ENCODE measurements at regions not wholly inside any gene's neighbourhood (a gene's known extent, or its start where the extent isn't known, plus 50 kb on each side); places are given as distances from the start of the nearest gene placed in this dataset.

DNA sequence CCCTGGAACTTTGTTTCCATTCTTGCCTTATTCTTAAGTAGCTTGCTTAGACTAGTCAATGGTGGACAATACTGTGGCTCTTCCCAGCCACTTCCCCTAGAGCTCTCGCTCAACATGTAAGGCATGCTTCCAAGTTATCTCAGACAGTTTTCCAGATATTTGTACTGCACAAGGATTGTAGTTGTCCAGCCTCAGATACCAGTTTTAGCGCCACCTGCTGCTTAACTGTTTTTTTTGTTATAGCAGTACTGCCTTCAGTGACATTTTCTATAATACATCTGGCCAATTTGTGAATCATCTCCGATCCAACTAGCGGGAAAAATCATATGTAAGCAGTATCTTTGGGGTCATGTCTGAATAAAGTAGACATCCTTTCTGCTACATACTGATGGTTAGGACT, 346.7 kb upstream of the ADGRL4 start:
- Mint-ChIP-seq H3K4me3 (no peak overlapping the region), H3K4me1 (ENCODE audit: low read depth) (no peaks in the 10 kb centered on the region), H3K27ac (no peak overlapping the region), H3K9me3 (no peaks in the 10 kb centered on the region), H3K36me3 (ENCODE audit: low read depth) (no peaks in the 10 kb centered on the region), H3K27me3 (no peaks in the 10 kb centered on the region)
- Histone ChIP-seq H3K4me1 (ENCODE audit: insufficient read depth, low read length) (no peaks in the 10 kb centered on the region), H3K36me3 (ENCODE audit: insufficient read depth, low read length) (no peaks in the 10 kb centered on the region), H3K9me3 (ENCODE audit: control insufficient read depth in 1 of 2, insufficient read depth in 1 of 2, low read length in 2 of 2) (no peaks in the 10 kb centered on the region), H3K27ac (ENCODE audit: low read depth in 1 of 2, low read length in 2 of 2) (no peak overlapping the region), H3K4me3 (ENCODE audit: low read length) (no peak overlapping the region), H3K27me3 (ENCODE audit: control insufficient read depth in 1 of 2, insufficient read depth in 2 of 2, low read length in 2 of 2) (no peaks in the 10 kb centered on the region)
- intact Hi-C loops (cut with DNase I, micrococcal nuclease) = no loop called here
- ATAC-seq (ENCODE audit: poor library complexity) (no peak), DNase-seq (peak in 2 of 14 experiments; percentile 0 to 4)
- POLR2A ChIA-PET = no interaction called here
- CTCF ChIA-PET = no interaction called here
- TF ChIP-seq, protein P1, sequence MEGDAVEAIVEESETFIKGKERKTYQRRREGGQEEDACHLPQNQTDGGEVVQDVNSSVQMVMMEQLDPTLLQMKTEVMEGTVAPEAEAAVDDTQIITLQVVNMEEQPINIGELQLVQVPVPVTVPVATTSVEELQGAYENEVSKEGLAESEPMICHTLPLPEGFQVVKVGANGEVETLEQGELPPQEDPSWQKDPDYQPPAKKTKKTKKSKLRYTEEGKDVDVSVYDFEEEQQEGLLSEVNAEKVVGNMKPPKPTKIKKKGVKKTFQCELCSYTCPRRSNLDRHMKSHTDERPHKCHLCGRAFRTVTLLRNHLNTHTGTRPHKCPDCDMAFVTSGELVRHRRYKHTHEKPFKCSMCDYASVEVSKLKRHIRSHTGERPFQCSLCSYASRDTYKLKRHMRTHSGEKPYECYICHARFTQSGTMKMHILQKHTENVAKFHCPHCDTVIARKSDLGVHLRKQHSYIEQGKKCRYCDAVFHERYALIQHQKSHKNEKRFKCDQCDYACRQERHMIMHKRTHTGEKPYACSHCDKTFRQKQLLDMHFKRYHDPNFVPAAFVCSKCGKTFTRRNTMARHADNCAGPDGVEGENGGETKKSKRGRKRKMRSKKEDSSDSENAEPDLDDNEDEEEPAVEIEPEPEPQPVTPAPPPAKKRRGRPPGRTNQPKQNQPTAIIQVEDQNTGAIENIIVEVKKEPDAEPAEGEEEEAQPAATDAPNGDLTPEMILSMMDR (IDR thresholded peaks at IDR 0.05) = no peak

DNA sequence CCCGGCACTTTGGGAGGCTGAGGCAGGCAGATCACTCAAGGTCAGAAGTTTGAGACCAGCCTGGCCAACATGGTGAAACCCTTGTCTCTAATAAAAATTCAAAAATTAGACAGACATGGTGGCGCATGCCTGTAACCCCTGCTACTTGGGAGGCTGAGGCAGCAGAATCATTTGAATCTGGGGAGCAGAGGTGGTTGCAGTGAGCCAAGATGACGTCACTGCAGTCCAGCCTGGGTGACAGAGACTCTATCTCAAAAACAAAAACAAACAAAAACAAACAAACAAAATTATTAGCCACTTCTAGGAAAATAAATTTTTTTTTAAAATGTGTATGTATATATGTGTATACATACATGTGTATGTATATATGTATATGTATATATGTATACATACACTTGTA, 320.3 kb upstream of the ADGRL4 start:
- H3K9me3 Mint-ChIP-seq = no peaks in the 10 kb centered on the region
- POLR2A ChIA-PET = no interaction called here
- Histone ChIP-seq H3K4me3 (ENCODE audit: low read length) (no peak overlapping the region), H3K27me3 (ENCODE audit: control insufficient read depth in 1 of 2, insufficient read depth in 2 of 2, low read length in 2 of 2) (no peaks in the 10 kb centered on the region), H3K27ac (ENCODE audit: low read depth in 1 of 2, low read length in 2 of 2) (no peak overlapping the region), H3K36me3 (ENCODE audit: insufficient read depth, low read length) (no peaks in the 10 kb centered on the region), H3K4me1 (ENCODE audit: insufficient read depth, low read length) (no peaks in the 10 kb centered on the region), H3K9me3 (ENCODE audit: control insufficient read depth in 1 of 2, insufficient read depth in 1 of 2, low read length in 2 of 2) (no peaks in the 10 kb centered on the region)
- H3K27ac Mint-ChIP-seq = no peak overlapping the region
- H3K27me3 Mint-ChIP-seq = no peaks in the 10 kb centered on the region
- ATAC-seq (ENCODE audit: poor library complexity) = no peak
- no peaks in the 10 kb centered on the region for H3K36me3 Mint-ChIP-seq (ENCODE audit: low read depth)
- no peak for DNase-seq
- CTCF ChIA-PET = no interaction called here
- intact Hi-C loops (cut with DNase I, micrococcal nuclease) = no loop called here
- H3K4me1 Mint-ChIP-seq (ENCODE audit: low read depth) = no peaks in the 10 kb centered on the region
- TF ChIP-seq, protein P1 (IDR thresholded peaks at IDR 0.05) = no peak
- no peak overlapping the region for H3K4me3 Mint-ChIP-seq

DNA sequence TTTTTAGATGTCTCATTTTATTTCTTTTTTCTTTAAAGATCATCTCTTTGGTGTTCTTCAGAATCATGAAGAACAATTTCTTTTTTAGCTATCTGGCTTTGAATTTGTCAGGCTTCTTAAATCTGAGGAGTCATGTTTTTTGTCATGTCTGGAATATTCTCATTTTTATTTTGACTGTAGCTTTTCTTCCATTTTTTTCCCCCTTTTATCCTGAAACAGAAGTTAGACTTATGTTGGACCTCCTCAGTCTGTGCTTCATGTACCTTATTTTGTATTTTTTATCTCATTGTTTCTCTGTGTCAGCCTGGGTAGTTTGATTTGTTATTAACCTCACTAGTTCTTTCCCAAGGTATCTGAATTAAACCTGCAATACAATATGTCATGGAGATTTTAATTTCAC, 319.2 kb upstream of the ADGRL4 start:
- ATAC-seq (ENCODE audit: poor library complexity) = no peak
- H3K4me1 ChIP-seq (ENCODE audit: insufficient read depth, low read length) = no peaks in the 10 kb centered on the region
- H3K36me3 ChIP-seq (ENCODE audit: insufficient read depth, low read length) = no peaks in the 10 kb centered on the region
- Mint-ChIP-seq H3K36me3 (ENCODE audit: low read depth) (no peaks in the 10 kb centered on the region), H3K27ac (no peak overlapping the region), H3K9me3 (no peaks in the 10 kb centered on the region), H3K4me3 (no peak overlapping the region), H3K4me1 (ENCODE audit: low read depth) (no peaks in the 10 kb centered on the region), H3K27me3 (no peaks in the 10 kb centered on the region)
- ChIA-PET CTCF (no interaction called here), POLR2A (no interaction called here)
- H3K9me3 ChIP-seq (ENCODE audit: control insufficient read depth in 1 of 2, insufficient read depth in 1 of 2, low read length in 2 of 2) = no peaks in the 10 kb centered on the region
- H3K4me3 ChIP-seq (ENCODE audit: low read length) = no peak overlapping the region
- intact Hi-C loops (cut with DNase I, micrococcal nuclease) = no loop called here
- H3K27me3 ChIP-seq (ENCODE audit: control insufficient read depth in 1 of 2, insufficient read depth in 2 of 2, low read length in 2 of 2) = no peaks in the 10 kb centered on the region
- H3K27ac ChIP-seq (ENCODE audit: low read depth in 1 of 2, low read length in 2 of 2) = no peak overlapping the region
- TF ChIP-seq, protein P1 (IDR thresholded peaks at IDR 0.05) = no peak
- no peak for DNase-seq
